ENCODE measurements at regions not wholly inside any gene's neighbourhood (a gene's known extent, or its start where the extent isn't known, plus 50 kb on each side); places are given as distances from the start of the nearest gene placed in this dataset.

GRCh38 chr5:20145240-20145639 is 157.2 kb upstream of the CDH18 start:
- no peak for TF ChIP-seq CTCF (IDR thresholded peaks at IDR 0.05; ENCODE audit: control extremely low read depth, extremely low read depth)
- Histone ChIP-seq H3K4me1 (ENCODE audit: control insufficient read depth in 5 of 5, insufficient read depth in 5 of 5, low read length in 5 of 5) (no peaks in the 10 kb centered on the region), H3K9ac (ENCODE audit: insufficient read depth in 1 of 2, low read length in 2 of 2) (no peak overlapping the region), H3K36me3 (ENCODE audit: control insufficient read depth in 4 of 4, insufficient read depth in 4 of 4, low read length in 4 of 4) (no peaks in the 10 kb centered on the region), H3K27me3 (ENCODE audit: control insufficient read depth in 3 of 3, insufficient read depth in 3 of 3, low read length in 2 of 3) (no peaks in the 10 kb centered on the region), H3K9me3 (ENCODE audit: control insufficient read depth in 4 of 4, insufficient read depth in 3 of 4, low read length in 3 of 4) (no peaks in the 10 kb centered on the region), H3K4me3 (no peak overlapping the region), H3K27ac (ENCODE audit: low read depth in 1 of 2, low read length in 1 of 2) (no peak overlapping the region)
- 19 to 25% methylated on average over 1 of the region's 1 CpG for WGBS, 2 donors
- DNase-seq (no peak), ATAC-seq (ENCODE audit: insufficient read depth, low FRiP score) (no peak)

- Histone ChIP-seq H3K4me3 (no peak overlapping the region), H3K27ac (ENCODE audit: low read depth in 1 of 2, low read length in 1 of 2) (no peak overlapping the region), H3K9ac (ENCODE audit: insufficient read depth in 1 of 2, low read length in 2 of 2) (no peak overlapping the region), H3K4me1 (ENCODE audit: control insufficient read depth in 5 of 5, insufficient read depth in 5 of 5, low read length in 5 of 5) (no peaks in the 10 kb centered on the region), H3K27me3 (ENCODE audit: control insufficient read depth in 3 of 3, insufficient read depth in 3 of 3, low read length in 2 of 3) (no peaks in the 10 kb centered on the region), H3K36me3 (ENCODE audit: control insufficient read depth in 4 of 4, insufficient read depth in 4 of 4, low read length in 4 of 4) (no peaks in the 10 kb centered on the region), H3K9me3 (ENCODE audit: control insufficient read depth in 4 of 4, insufficient read depth in 3 of 4, low read length in 3 of 4) (no peaks in the 10 kb centered on the region)
- WGBS, 2 donors = 73 to 74% methylated on average over 3 of the region's 3 CpGs
- TF ChIP-seq CTCF (IDR thresholded peaks at IDR 0.05; ENCODE audit: control extremely low read depth, extremely low read depth) = no peak
- no peak for ATAC-seq (ENCODE audit: insufficient read depth, low FRiP score)
- DNase-seq = no peak
Measured at GRCh38 chr5:20129501-20129900, 141.5 kb upstream of the CDH18 start.

GRCh38 chr5:20128343-20128742 is 140.3 kb upstream of the CDH18 start:
- Histone ChIP-seq H3K9ac (ENCODE audit: insufficient read depth in 1 of 2, low read length in 2 of 2) (no peak overlapping the region), H3K4me1 (ENCODE audit: control insufficient read depth in 5 of 5, insufficient read depth in 5 of 5, low read length in 5 of 5) (no peaks in the 10 kb centered on the region), H3K27ac (ENCODE audit: low read depth in 1 of 2, low read length in 1 of 2) (no peak overlapping the region), H3K4me3 (no peak overlapping the region), H3K9me3 (ENCODE audit: control insufficient read depth in 4 of 4, insufficient read depth in 3 of 4, low read length in 3 of 4) (no peaks in the 10 kb centered on the region), H3K27me3 (ENCODE audit: control insufficient read depth in 3 of 3, insufficient read depth in 3 of 3, low read length in 2 of 3) (no peaks in the 10 kb centered on the region), H3K36me3 (ENCODE audit: control insufficient read depth in 4 of 4, insufficient read depth in 4 of 4, low read length in 4 of 4) (no peaks in the 10 kb centered on the region)
- DNase-seq (no peak), ATAC-seq (ENCODE audit: insufficient read depth, low FRiP score) (no peak)
- no peak for TF ChIP-seq CTCF (IDR thresholded peaks at IDR 0.05; ENCODE audit: control extremely low read depth, extremely low read depth)
- WGBS, 2 donors = 95 to 99% methylated on average over 1 of the region's 1 CpG

GRCh38 chr5:20114526-20114925 is 126.5 kb upstream of the CDH18 start:
- no peak overlapping the region for H3K27ac ChIP-seq (ENCODE audit: low read depth in 1 of 2, low read length in 1 of 2)
- TF ChIP-seq CTCF (IDR thresholded peaks at IDR 0.05; ENCODE audit: control extremely low read depth, extremely low read depth) = no peak
- no peak overlapping the region for H3K4me3 ChIP-seq
- no peaks in the 10 kb centered on the region for H3K27me3 ChIP-seq (ENCODE audit: control insufficient read depth in 3 of 3, insufficient read depth in 3 of 3, low read length in 2 of 3)
- ATAC-seq (ENCODE audit: insufficient read depth, low FRiP score) (no peak), DNase-seq (no peak)
- no peak overlapping the region for H3K9ac ChIP-seq (ENCODE audit: insufficient read depth in 1 of 2, low read length in 2 of 2)
- no peaks in the 10 kb centered on the region for H3K4me1 ChIP-seq (ENCODE audit: control insufficient read depth in 5 of 5, insufficient read depth in 5 of 5, low read length in 5 of 5)
- 41 to 57% methylated on average over 1 of the region's 1 CpG for WGBS, 2 donors
- H3K36me3 ChIP-seq (ENCODE audit: control insufficient read depth in 4 of 4, insufficient read depth in 4 of 4, low read length in 4 of 4) = no peaks in the 10 kb centered on the region
- H3K9me3 ChIP-seq (ENCODE audit: control insufficient read depth in 4 of 4, insufficient read depth in 3 of 4, low read length in 3 of 4) = no peaks in the 10 kb centered on the region

Data from lung (tissue), 11 donors.